K562 (cell line): ENCODE measurements at regions not wholly inside any gene's neighbourhood (a gene's known extent, or its start where the extent isn't known, plus 50 kb on each side); places are given as distances from the start of the nearest gene placed in this dataset.

Experiments
- CBX2 ChIP-seq: fragments of 200-600 bp; sonication (generic); IDR thresholded peaks from one replicate; pipeline ENCODE4 v1.6.1; 2012; ENCODE audit warnings: mild to moderate bottlenecking, low read length, inconsistent platforms; ENCODE audit not compliant: insufficient read depth, poor library complexity, severe bottlenecking
- CTCF ChIP-seq, 3 experiments: IDR thresholded peaks in 2 of 3; conservative IDR thresholded peaks in 1 of 3; 2 replicates each; pipeline ENCODE4 v1.5.1; 2011 to 2012; ENCODE audit warnings: low read length in 3 of 3, mild to moderate bottlenecking in 3 of 3, control low read depth in 2 of 3, improper control_type of control experiment in 1 of 3, inconsistent platforms in 1 of 3, low read depth in 1 of 3, mixed read lengths in 1 of 3, moderate library complexity in 1 of 3; ENCODE audit not compliant: insufficient read depth in 2 of 3
- MCM2 ChIP-seq: fragments of 450-650 bp; IDR thresholded peaks from 2 replicates; pipeline ENCODE4 v1.6.1; 2017; ENCODE audit warnings: low read depth, mild to moderate bottlenecking
- NFYB ChIP-seq: IDR thresholded peaks from 2 replicates; pipeline ENCODE4 v1.6.1; 2011; ENCODE audit warnings: mild to moderate bottlenecking, moderate library complexity; ENCODE audit not compliant: insufficient read length; ENCODE audit errors: extremely low read depth
- NKRF ChIP-seq: fragments of 450-650 bp; IDR thresholded peaks from 2 replicates; pipeline ENCODE4 v1.6.1; 2016; ENCODE audit warnings: borderline replicate concordance
- PHF8 ChIP-seq: fragments of 200-600 bp; sonication (generic); IDR thresholded peaks from 2 replicates; pipeline ENCODE4 v1.6.1; 2012; ENCODE audit warnings: mixed run types, mild to moderate bottlenecking, inconsistent platforms, low read length, moderate library complexity, borderline replicate concordance
- PKNOX1 ChIP-seq: fragments of 450-650 bp; IDR thresholded peaks from 2 replicates; pipeline ENCODE4 v1.6.1; 2016
- PREB ChIP-seq: sonication (generic); formaldehyde crosslinking; IDR thresholded peaks from 2 replicates; pipeline ENCODE4 v1.8.1; 2023; ENCODE audit warnings: mild to moderate bottlenecking, missing genetic modification reagents
- RAD21 ChIP-seq, 2 experiments: fragments of 250-450 bp in 1 of 2; fragments of 450-650 bp in 1 of 2; sonication (Bioruptor Pico) in 1 of 2; formaldehyde crosslinking in 1 of 2; IDR thresholded peaks in 1 of 2; conservative IDR thresholded peaks in 1 of 2; 2 replicates each; pipeline versions ENCODE4 v1.4.0 to v1.8.0; 2020 to 2022; ENCODE audit warnings: mild to moderate bottlenecking in 2 of 2, moderate library complexity in 1 of 2
- SLC30A9 ChIP-seq: fragments of 250-450 bp; sonication (Bioruptor Pico); IDR thresholded peaks from 2 replicates; pipeline ENCODE4 v1.8.0; 2022; ENCODE audit warnings: mild to moderate bottlenecking, moderate library complexity
- SREBF1 ChIP-seq: fragments of 150-350 bp; IDR thresholded peaks from 2 replicates; pipeline ENCODE4 v1.6.1; 2014; ENCODE audit warnings: antibody characterized with exemption, low read depth, low read length, borderline replicate concordance
- TAL1 ChIP-seq: fragments of 450-650 bp; IDR thresholded peaks from 2 replicates; pipeline ENCODE4 v1.6.1; 2016; ENCODE audit warnings: mild to moderate bottlenecking
- YY1 ChIP-seq, 3 experiments: IDR thresholded peaks; 2 replicates each; pipeline ENCODE4 v1.6.1; 2011; ENCODE audit warnings: low read length in 2 of 3, mild to moderate bottlenecking in 2 of 3, moderate library complexity in 2 of 3, borderline replicate concordance in 1 of 3, control low read depth in 1 of 3, low read depth in 1 of 3; ENCODE audit not compliant: insufficient read depth in 3 of 3, insufficient replicate concordance in 2 of 3, control insufficient read depth in 1 of 3, insufficient read length in 1 of 3; ENCODE audit errors: extremely low read depth in 1 of 3
- ZNF584 ChIP-seq: fragments of 200-800 bp; sonication (Bioruptor generic); IDR thresholded peaks from 2 replicates; pipeline ENCODE4 v1.6.1; 2016; ENCODE audit warnings: low read depth, mild to moderate bottlenecking, missing genetic modification characterization, missing compliant biosample characterization

- no peak for TF ChIP-seq SREBF1
- no peak for TF ChIP-seq RAD21 (CRISPR knock-in tag; conservative IDR thresholded peaks at IDR 0.05 in 1 of 2, IDR thresholded peaks at IDR 0.05 in 1 of 2)
- no peak for TF ChIP-seq MCM2
- no peak for TF ChIP-seq CBX2
- no peak for TF ChIP-seq YY1 (IDR thresholded peaks at IDR 0.05; ENCODE audit: borderline replicate concordance in 1 of 3, control insufficient read depth in 1 of 3, extremely low read depth in 1 of 3, insufficient read depth in 3 of 3, insufficient read length in 1 of 3, insufficient replicate concordance in 2 of 3, low read depth in 1 of 3, low read length in 2 of 3)
- TF ChIP-seq TAL1, result no peak
- TF ChIP-seq CTCF (IDR thresholded peaks at IDR 0.05 in 2 of 3, conservative IDR thresholded peaks at IDR 0.05 in 1 of 3; ENCODE audit: insufficient read depth in 2 of 3, low read depth in 1 of 3, low read length in 3 of 3), result no peak
- TF ChIP-seq PHF8, result no peak
- no peak for TF ChIP-seq PREB
- TF ChIP-seq SLC30A9 (CRISPR knock-in tag), result no peak
- no peak for TF ChIP-seq ZNF584 (CRISPR knock-in tag)
- TF ChIP-seq NFYB, result no peak
- TF ChIP-seq PKNOX1, result no peak
- no peak for TF ChIP-seq NKRF
These were observed 170.4 kb downstream of the HTR1B start for GRCh38 chr6:77292564-77293546.
